ENCODE measurements at regions not wholly inside any gene's neighbourhood (a gene's known extent, or its start where the extent isn't known, plus 50 kb on each side); places are given as distances from the start of the nearest gene placed in this dataset.
A peak's percentile ranks its signal among the peaks of the same experiment; 100 is the strongest.

DNA sequence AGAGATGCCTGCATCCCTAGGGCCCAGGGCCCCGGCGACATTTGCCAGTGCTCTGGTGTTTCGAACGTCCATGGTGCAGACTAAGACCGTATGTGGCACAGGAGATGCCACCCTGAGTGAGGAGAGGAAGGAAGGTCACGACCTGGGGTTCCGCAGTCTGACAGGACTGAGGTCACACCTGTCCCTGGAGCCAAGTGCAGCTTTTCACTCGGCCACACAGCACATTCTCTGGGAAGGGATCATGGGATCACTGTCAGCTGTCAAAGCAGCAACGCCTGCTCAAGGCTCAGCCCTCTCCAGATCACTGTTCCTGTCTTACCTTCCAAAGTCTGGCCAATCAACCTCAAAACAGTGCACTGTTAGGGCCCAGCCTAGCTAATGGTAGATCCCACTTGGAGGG, 243.6 kb downstream of the SIPA1L2 start:
- no peak overlapping the region for H3K4me3 ChIP-seq
- WGBS, 2 donors, result 69 to 85% methylated on average over 9 of the region's 9 CpGs
- H3K36me3 ChIP-seq, result no peaks in the 10 kb centered on the region
- DNase-seq (no peak), ATAC-seq (peak in 2 of 8 donors; percentile 9 to 26)
- H3K27me3 ChIP-seq, result no peaks in the 10 kb centered on the region
- intact Hi-C loops (cut with DNase I), result no loop called here
- H3K27ac ChIP-seq, result no peak overlapping the region
- TF ChIP-seq, protein P1, sequence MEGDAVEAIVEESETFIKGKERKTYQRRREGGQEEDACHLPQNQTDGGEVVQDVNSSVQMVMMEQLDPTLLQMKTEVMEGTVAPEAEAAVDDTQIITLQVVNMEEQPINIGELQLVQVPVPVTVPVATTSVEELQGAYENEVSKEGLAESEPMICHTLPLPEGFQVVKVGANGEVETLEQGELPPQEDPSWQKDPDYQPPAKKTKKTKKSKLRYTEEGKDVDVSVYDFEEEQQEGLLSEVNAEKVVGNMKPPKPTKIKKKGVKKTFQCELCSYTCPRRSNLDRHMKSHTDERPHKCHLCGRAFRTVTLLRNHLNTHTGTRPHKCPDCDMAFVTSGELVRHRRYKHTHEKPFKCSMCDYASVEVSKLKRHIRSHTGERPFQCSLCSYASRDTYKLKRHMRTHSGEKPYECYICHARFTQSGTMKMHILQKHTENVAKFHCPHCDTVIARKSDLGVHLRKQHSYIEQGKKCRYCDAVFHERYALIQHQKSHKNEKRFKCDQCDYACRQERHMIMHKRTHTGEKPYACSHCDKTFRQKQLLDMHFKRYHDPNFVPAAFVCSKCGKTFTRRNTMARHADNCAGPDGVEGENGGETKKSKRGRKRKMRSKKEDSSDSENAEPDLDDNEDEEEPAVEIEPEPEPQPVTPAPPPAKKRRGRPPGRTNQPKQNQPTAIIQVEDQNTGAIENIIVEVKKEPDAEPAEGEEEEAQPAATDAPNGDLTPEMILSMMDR (IDR thresholded peaks at IDR 0.05), result no peak
- peaks cover 0 to 12% (median 0%) of the 10 kb centered on the region in 9 donors for H3K4me1 ChIP-seq
- H3K9me3 ChIP-seq, result no peaks in the 10 kb centered on the region

DNA sequence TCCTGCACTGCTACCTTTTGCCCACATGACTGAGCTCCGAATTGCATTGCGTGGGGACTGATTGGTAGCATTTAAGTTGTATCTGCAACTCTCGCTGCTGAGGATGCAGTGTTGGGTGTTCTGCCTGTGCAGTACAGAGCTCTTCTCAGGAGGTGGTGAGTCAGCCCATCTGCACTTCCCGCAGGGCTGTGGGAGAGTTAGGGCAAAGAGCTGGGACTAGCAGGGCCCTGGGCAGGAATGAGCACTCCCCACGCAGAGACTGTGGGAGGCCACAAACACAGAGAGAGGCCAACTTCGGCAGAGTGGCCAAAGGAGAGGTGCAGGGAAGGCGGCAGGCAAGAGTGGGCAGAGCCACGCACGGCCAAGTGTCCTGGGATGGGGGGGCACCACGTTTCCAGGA, 244.7 kb downstream of the SIPA1L2 start:
- no peak overlapping the region for H3K4me3 ChIP-seq
- no peaks in the 10 kb centered on the region for H3K36me3 ChIP-seq
- H3K27me3 ChIP-seq, result no peaks in the 10 kb centered on the region
- TF ChIP-seq, protein P1 (IDR thresholded peaks at IDR 0.05), result no peak
- 84 to 88% methylated on average over 10 of the region's 10 CpGs for WGBS, 2 donors
- peaks cover 0 to 12% (median 0%) of the 10 kb centered on the region in 9 donors for H3K4me1 ChIP-seq
- ATAC-seq (peak in 4 of 8 donors; percentile 10 to 40 (median 24)), DNase-seq (no peak)
- intact Hi-C loops (cut with DNase I), result no loop called here
- H3K27ac ChIP-seq, result no peak overlapping the region
- no peaks in the 10 kb centered on the region for H3K9me3 ChIP-seq

DNA sequence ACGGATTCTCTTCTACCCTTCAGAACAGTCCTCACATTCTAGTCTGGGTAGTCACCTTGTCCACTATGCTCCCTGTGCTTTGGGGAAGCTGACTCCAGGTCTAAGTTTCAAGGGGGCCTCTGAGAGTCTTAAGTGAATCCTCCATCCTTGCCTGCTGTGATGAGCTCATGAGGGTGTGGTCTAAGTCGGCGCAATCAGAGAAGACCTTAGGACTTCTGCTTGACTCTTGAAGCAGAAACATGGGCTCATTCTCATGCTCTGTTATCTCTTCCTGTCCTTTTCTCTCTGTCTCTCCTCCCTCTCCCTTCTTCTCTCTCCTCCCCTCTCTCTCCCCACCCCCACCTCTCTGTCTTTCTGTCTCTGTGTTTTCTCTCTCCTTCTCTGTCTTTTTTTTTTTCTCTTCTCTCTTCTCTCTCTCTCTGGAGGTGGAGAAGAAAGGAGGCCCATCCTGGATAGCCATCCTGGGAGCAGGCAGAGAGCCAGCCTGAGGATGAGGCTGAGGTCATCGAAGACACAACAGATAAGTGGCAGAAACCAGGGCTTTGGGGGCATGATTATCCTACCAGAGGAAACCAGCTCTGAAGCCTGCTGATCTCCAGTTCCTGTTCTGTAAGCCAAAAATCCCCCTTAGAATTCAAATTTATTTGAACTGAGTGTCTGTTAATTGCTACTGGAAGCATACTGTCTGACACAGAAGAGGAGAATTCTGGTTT, 245.6 kb downstream of the SIPA1L2 start:
- no peak for ATAC-seq
- 71 to 78% methylated on average over 4 of the region's 4 CpGs for WGBS, 2 donors
- H3K4me3 ChIP-seq, result no peak overlapping the region

DNA sequence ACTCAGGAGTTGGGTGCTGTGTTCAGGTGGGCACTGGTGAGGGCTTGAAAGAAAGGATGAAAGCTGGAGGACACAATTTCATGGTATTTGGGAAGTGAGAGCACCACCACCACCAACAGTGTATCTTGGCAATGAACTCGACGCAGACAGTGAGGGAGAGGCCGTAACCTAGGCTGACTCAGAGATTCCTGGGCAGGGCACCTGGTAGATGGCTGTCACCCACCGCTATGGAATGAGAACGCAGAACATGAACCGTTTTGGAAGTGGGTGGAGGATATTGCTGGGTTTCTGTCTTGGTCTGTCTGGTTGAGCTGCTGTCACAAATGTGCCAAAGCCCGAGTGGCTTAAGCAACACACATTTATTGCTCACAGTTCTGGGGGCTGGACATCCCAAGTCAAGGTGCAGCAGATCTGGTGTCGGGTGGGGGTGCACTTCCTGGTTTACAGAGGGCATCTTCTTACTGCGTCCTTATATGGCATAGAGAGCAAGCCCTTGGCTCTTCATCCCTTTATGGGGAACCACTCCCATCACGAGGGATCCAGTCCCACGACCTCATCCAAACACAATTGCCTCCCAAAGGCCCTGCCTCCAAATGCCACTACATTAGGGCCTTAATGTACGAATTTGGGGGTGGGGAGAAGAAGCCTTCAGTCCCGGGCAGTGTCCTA, 246.3 kb downstream of the SIPA1L2 start:
- WGBS, 2 donors, result 90 to 94% methylated on average over 13 of the region's 13 CpGs
- Histone ChIP-seq H3K27ac (no peak overlapping the region), H3K36me3 (no peaks in the 10 kb centered on the region), H3K4me1 (peaks cover 1 to 21% (median 6%) of the 10 kb centered on the region in 9 donors), H3K4me3 (no peak overlapping the region), H3K9me3 (no peaks in the 10 kb centered on the region), H3K27me3 (no peaks in the 10 kb centered on the region)
- DNase-seq (no peak), ATAC-seq (no peak)
- TF ChIP-seq, protein P1 (IDR thresholded peaks at IDR 0.05), result no peak
- intact Hi-C loops (cut with DNase I), result no loop called here

More for the DNA sequence above, 245.6 kb downstream of the SIPA1L2 start:
- Histone ChIP-seq H3K4me1 (peaks cover 0 to 13% (median 0%) of the 10 kb centered on the region in 9 donors), H3K27me3 (no peaks in the 10 kb centered on the region), H3K27ac (no peak overlapping the region), H3K9me3 (no peaks in the 10 kb centered on the region), H3K36me3 (no peaks in the 10 kb centered on the region)
- TF ChIP-seq, protein P1 (IDR thresholded peaks at IDR 0.05), result no peak
- intact Hi-C loops (cut with DNase I), result no loop called here
- no peak for DNase-seq
